ENCODE measurements at regions not wholly inside any gene's neighbourhood (a gene's known extent, or its start where the extent isn't known, plus 50 kb on each side); places are given as distances from the start of the nearest gene placed in this dataset.

DNA sequence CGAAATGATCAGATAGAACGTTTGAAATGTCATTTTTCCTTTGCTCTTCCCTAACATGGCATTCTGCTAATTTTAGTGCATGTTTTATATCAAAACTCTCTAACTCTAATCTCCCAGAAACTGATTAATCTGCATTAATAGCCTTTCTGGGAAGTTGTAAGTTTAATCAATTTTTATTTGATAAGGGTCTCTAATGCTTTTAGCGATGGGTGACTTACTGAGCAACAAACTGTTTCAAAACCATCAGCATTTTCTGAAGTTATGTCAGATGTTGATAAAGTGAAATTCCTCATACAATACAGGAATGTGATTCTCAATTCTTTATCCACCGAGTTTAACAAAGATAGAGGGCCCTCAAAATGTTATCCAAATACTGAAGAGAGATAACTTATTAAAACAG, 431.6 kb upstream of the CXADR start:
- peaks cover 0 to 3% (median 0%) of the 10 kb centered on the region in 12 donors for H3K9me3 ChIP-seq
- no peak overlapping the region for H3K4me3 ChIP-seq
- H3K27ac ChIP-seq: no peak overlapping the region
- H3K36me3 ChIP-seq: no peaks in the 10 kb centered on the region
- DNase-seq: no peak
- ATAC-seq: no peak
- H3K4me1 ChIP-seq: peaks cover 0 to 2% (median 0%) of the 10 kb centered on the region in 12 donors
- intact Hi-C loops (cut with DNase I): no loop called here
- 57 to 66% (median 64%) methylated on average over 4 of the region's 4 CpGs for WGBS, 4 donors
- TF ChIP-seq POLR2A (IDR thresholded peaks at IDR 0.05): no peak
- TF ChIP-seq, protein P1, sequence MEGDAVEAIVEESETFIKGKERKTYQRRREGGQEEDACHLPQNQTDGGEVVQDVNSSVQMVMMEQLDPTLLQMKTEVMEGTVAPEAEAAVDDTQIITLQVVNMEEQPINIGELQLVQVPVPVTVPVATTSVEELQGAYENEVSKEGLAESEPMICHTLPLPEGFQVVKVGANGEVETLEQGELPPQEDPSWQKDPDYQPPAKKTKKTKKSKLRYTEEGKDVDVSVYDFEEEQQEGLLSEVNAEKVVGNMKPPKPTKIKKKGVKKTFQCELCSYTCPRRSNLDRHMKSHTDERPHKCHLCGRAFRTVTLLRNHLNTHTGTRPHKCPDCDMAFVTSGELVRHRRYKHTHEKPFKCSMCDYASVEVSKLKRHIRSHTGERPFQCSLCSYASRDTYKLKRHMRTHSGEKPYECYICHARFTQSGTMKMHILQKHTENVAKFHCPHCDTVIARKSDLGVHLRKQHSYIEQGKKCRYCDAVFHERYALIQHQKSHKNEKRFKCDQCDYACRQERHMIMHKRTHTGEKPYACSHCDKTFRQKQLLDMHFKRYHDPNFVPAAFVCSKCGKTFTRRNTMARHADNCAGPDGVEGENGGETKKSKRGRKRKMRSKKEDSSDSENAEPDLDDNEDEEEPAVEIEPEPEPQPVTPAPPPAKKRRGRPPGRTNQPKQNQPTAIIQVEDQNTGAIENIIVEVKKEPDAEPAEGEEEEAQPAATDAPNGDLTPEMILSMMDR (IDR thresholded peaks at IDR 0.05): no peak
- no peaks in the 10 kb centered on the region for H3K27me3 ChIP-seq

DNA sequence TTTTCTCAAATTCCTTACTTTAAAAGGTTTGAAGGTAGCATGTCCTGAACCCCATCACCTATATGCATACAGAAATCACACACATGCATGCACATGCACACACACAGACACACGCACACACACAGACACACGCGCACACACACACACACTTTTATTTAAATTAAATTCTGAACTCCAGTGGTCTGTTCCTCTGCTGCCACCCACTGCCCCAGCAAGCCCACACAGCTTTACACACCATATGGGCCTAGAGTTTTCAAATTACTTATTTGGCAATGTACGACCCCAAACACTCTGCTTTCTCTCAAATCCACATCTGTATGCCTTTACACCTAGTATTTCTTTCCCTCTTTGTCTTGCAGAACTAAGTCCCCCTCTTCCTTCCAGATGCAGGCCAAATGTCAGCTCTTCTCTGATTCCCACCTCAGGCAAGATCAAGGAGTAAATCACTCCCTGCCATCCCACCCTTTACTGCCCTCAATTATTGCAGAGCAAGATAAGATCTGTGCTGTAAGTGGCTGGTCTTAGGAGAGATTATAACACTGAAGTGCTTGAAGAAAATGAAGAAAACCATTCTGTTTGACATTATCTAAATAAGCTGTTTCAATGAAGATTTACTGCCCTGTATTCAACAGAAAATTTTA, 429.9 kb upstream of the CXADR start:
- Histone ChIP-seq H3K9me3 (peaks cover 0 to 3% (median 0%) of the 10 kb centered on the region in 12 donors), H3K27ac (no peak overlapping the region), H3K27me3 (no peaks in the 10 kb centered on the region), H3K4me1 (peaks cover 0 to 2% (median 0%) of the 10 kb centered on the region in 12 donors), H3K4me3 (no peak overlapping the region), H3K36me3 (no peaks in the 10 kb centered on the region)
- intact Hi-C loops (cut with DNase I): no loop called here
- WGBS, 4 donors: 67 to 89% (median 78%) methylated on average over 4 of the region's 4 CpGs
- ATAC-seq (no peak), DNase-seq (no peak)
- no peak for TF ChIP-seq POLR2A (IDR thresholded peaks at IDR 0.05)
- TF ChIP-seq, protein P1 (IDR thresholded peaks at IDR 0.05): no peak

DNA sequence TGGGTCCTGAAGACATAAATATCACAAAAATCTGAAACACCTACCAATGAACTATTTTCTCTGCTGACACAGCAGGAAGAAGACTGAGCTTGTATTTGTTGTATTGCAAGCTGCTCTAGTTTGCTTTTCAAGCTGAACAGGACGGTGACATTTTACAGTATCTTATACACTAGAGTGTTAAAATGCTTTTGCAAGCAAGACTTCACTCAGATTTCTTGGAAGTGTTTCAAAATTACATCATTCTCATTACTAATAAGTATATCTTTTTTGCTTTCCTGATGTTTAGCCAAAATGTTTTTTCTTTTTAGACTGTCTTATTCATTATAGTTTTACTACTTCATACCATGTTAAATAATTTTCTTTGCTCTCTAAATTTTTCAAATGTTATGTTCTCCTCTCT, 427.1 kb upstream of the CXADR start:
- H3K27ac ChIP-seq: no peak overlapping the region
- no peak overlapping the region for H3K4me3 ChIP-seq
- intact Hi-C loops (cut with DNase I): no loop called here
- DNase-seq (no peak), ATAC-seq (no peak)
- peaks cover 0 to 2% (median 0%) of the 10 kb centered on the region in 12 donors for H3K4me1 ChIP-seq
- H3K27me3 ChIP-seq: no peaks in the 10 kb centered on the region
- no peak for TF ChIP-seq POLR2A (IDR thresholded peaks at IDR 0.05)
- TF ChIP-seq, protein P1 (IDR thresholded peaks at IDR 0.05): no peak
- H3K36me3 ChIP-seq: no peaks in the 10 kb centered on the region
- WGBS, 4 donors: 30 to 46% (median 32%) methylated on average over 1 of the region's 1 CpG
- peaks cover 0 to 3% (median 0%) of the 10 kb centered on the region in 12 donors for H3K9me3 ChIP-seq

DNA sequence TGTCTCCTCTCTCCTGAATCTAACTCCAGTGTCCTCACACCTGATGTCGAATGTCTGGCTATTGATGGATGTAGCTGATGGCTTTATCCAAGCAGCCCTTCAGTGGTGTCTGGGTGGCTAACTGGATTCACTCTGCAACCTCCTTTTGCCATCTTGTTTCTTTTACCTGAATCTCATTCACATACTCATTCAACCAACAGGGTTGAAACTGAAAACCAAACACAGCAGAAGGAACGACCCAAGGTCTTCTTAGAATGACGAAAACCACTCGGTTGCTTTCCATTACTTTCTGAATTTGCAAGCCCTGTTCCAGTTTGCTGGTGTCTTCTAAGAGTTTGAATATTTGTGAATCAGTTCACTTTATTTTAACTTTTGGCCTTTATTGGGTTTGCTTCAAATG, 424.3 kb upstream of the CXADR start:
- Histone ChIP-seq H3K27me3 (no peaks in the 10 kb centered on the region), H3K36me3 (no peaks in the 10 kb centered on the region), H3K4me1 (peaks cover 0 to 2% (median 0%) of the 10 kb centered on the region in 12 donors), H3K4me3 (no peak overlapping the region), H3K9me3 (peaks cover 0 to 3% (median 0%) of the 10 kb centered on the region in 12 donors), H3K27ac (no peak overlapping the region)
- WGBS, 4 donors: 85 to 89% (median 87%) methylated on average over 4 of the region's 4 CpGs
- intact Hi-C loops (cut with DNase I): no loop called here
- TF ChIP-seq POLR2A (IDR thresholded peaks at IDR 0.05): no peak
- TF ChIP-seq, protein P1 (IDR thresholded peaks at IDR 0.05): no peak
- no peak for ATAC-seq
- DNase-seq: no peak

All from heart left ventricle (tissue), 16 donors.